Activated CD8-positive, alpha-beta T cell treated with anti-CD3 and anti-CD28 coated beads for 36 hours (primary cell): ENCODE measurements at regions not wholly inside any gene's neighbourhood (a gene's known extent, or its start where the extent isn't known, plus 50 kb on each side); places are given as distances from the start of the nearest gene placed in this dataset.

Experiments
- ATAC-seq: fragments of 200-7000 bp; cut with Tn5 transposase; one replicate; pipeline ENCODE4 v1.10.0; 2021; ENCODE audit warnings: mild to moderate bottlenecking, moderate library complexity
- CTCF ChIA-PET: fragments of 350-600 bp; sonication (Branson Sonifier 250); formaldehyde crosslinking; loops from one replicate; lab custom pipeline; 2021; ENCODE audit warnings: antibody characterized with exemption; lab: Charles Lee
- POLR2A ChIA-PET: fragments of 350-600 bp; sonication (Branson Sonifier 250); formaldehyde crosslinking; loops from one replicate; lab custom pipeline; 2021; ENCODE audit warnings: antibody characterized with exemption; lab: Charles Lee
- DNase-seq: peaks from one replicate; pipeline ENCODE4 v3.0.0-alpha.2; 2020
- H3K27ac Mint-ChIP-seq: one replicate; pipeline ENCODE4 v1.8.0; 2021; ENCODE audit warnings: mild to moderate bottlenecking, mixed read lengths
- H3K27me3 Mint-ChIP-seq: one replicate; pipeline ENCODE4 v1.8.0; 2021; ENCODE audit warnings: mixed read lengths
- H3K36me3 Mint-ChIP-seq: one replicate; pipeline ENCODE4 v1.8.0; 2021; ENCODE audit warnings: low read depth, mixed read lengths
- H3K4me1 Mint-ChIP-seq: one replicate; pipeline ENCODE4 v1.8.0; 2021; ENCODE audit warnings: low read depth, mixed read lengths
- H3K4me3 Mint-ChIP-seq: one replicate; pipeline ENCODE4 v1.8.0; 2021; ENCODE audit warnings: mild to moderate bottlenecking, moderate library complexity, mixed read lengths
- H3K9me3 Mint-ChIP-seq: one replicate; pipeline ENCODE4 v1.8.0; 2021; ENCODE audit warnings: mixed read lengths
- intact Hi-C: fragments of 100-400 bp; cut with micrococcal nuclease; formaldehyde crosslinking; loops from one replicate; pipeline ENCODE4 v1.10.0; 2022
- TF ChIP-seq, protein P1 (sequence below): fragments of 200-600 bp; IDR thresholded peaks from one replicate; pipeline ENCODE4 v1.8.0; 2022; ENCODE audit warnings: antibody characterized with exemption, mild to moderate bottlenecking

DNA sequence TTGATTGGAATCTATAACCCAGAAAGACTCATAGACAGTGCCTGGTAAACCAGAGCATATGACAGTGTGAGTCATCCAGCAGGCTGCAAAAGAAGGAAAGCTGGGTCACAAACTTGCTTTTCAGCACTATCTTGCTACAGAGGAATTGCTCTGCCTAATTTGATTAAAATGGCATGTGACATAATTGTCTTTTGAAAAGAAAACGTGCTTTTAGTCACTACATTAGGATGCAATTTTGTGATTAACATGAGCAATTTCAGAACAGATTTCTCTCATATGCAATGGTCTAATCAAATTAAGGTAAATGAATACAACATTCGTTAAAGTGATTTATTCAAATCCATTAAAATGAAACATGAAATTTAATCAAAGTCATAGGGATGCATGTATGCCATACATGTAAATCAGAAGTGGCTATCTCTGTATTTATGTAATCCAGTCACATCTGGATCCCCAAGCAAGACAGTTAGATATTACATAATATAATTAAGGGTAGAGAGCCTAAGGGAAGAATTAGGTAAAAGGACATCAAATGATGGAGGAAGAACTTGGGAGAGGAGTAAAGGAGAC is 400.0 kb upstream of the HTR1E start:
- intact Hi-C loops, result no loop called here
- ATAC-seq (no peak), DNase-seq (no peak)
- no peak overlapping the region for H3K27ac Mint-ChIP-seq
- no peaks in the 10 kb centered on the region for H3K4me1 Mint-ChIP-seq
- ChIA-PET POLR2A (no interaction called here), CTCF (no interaction called here)
- TF ChIP-seq, protein P1, sequence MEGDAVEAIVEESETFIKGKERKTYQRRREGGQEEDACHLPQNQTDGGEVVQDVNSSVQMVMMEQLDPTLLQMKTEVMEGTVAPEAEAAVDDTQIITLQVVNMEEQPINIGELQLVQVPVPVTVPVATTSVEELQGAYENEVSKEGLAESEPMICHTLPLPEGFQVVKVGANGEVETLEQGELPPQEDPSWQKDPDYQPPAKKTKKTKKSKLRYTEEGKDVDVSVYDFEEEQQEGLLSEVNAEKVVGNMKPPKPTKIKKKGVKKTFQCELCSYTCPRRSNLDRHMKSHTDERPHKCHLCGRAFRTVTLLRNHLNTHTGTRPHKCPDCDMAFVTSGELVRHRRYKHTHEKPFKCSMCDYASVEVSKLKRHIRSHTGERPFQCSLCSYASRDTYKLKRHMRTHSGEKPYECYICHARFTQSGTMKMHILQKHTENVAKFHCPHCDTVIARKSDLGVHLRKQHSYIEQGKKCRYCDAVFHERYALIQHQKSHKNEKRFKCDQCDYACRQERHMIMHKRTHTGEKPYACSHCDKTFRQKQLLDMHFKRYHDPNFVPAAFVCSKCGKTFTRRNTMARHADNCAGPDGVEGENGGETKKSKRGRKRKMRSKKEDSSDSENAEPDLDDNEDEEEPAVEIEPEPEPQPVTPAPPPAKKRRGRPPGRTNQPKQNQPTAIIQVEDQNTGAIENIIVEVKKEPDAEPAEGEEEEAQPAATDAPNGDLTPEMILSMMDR, result no peak
- no peak overlapping the region for H3K4me3 Mint-ChIP-seq
- no peaks in the 10 kb centered on the region for H3K27me3 Mint-ChIP-seq
- H3K36me3 Mint-ChIP-seq, result no peaks in the 10 kb centered on the region
- H3K9me3 Mint-ChIP-seq, result no peaks in the 10 kb centered on the region

DNA sequence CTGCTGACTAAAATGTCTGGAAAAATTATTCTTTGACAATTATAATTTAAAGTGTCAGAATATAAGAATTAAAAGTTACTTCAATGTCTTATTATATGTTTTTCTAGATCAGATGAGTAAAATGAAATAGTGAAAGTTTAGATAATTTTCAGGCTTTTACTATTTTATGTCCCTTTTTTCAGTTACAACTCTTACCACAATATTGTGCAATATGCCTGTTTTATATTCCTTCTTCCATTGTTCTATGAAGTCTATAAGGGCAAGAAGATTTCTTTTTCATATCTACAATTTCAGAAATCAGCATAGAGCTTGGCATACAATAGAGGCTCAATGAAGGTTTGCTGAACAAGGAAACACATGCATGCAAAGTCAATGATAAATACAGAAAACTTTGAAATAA is 401.2 kb upstream of the HTR1E start:
- ATAC-seq (no peak), DNase-seq (no peak)
- Mint-ChIP-seq H3K36me3 (no peaks in the 10 kb centered on the region), H3K9me3 (no peaks in the 10 kb centered on the region), H3K4me3 (no peak overlapping the region), H3K27me3 (no peaks in the 10 kb centered on the region), H3K27ac (no peak overlapping the region), H3K4me1 (no peaks in the 10 kb centered on the region)
- ChIA-PET CTCF (no interaction called here), POLR2A (no interaction called here)
- TF ChIP-seq, protein P1, result no peak
- intact Hi-C loops, result no loop called here

DNA sequence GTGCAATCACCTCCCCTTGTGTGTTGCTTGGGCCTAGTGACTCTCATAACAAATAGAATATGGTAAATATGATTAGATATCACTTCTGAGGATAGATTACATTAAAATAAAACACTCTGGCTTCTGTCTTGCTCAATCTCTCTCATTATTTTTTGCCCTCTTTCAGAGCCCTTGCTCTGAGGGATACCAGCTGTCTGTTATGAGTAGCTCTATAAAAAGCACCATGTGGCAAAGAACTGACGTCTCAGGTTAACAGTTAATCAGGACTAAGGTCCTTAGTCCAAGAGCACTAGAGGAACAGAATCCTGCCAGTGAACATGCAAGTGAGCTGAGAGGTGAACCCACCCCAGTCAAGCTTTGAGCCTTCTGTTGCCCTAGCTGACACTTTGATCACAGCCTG is 402.2 kb upstream of the HTR1E start:
- POLR2A ChIA-PET, result no interaction called here
- TF ChIP-seq, protein P1, result no peak
- no peak overlapping the region for H3K27ac Mint-ChIP-seq
- ATAC-seq (no peak), DNase-seq (no peak)
- intact Hi-C loops, result no loop called here
- H3K4me1 Mint-ChIP-seq, result no peaks in the 10 kb centered on the region
- H3K27me3 Mint-ChIP-seq, result no peaks in the 10 kb centered on the region
- CTCF ChIA-PET, result no interaction called here
- H3K9me3 Mint-ChIP-seq, result no peaks in the 10 kb centered on the region
- H3K4me3 Mint-ChIP-seq, result no peak overlapping the region
- H3K36me3 Mint-ChIP-seq, result no peaks in the 10 kb centered on the region

DNA sequence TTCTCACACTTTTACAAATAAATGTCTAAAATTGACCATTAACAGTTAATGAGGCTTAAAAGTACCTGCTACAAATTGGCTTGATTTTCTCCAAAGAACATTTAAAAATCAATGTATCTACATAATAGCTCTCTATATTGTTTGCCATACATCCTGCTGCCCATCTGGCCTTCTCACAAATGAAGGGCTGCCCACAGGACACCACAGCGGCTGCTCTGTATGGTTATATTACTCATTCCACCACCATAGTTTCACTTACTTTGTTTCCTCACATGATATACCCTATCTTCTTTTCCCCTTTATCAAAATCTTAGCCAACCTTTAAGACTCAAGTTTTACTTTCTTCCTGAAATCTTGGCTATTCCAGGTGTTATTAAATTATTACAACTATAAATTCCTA is 407.7 kb upstream of the HTR1E start:
- no peak for DNase-seq
- H3K27me3 Mint-ChIP-seq, result no peaks in the 10 kb centered on the region
- CTCF ChIA-PET, result no interaction called here
- H3K36me3 Mint-ChIP-seq, result no peaks in the 10 kb centered on the region
- intact Hi-C loops, result no loop called here
- no peak overlapping the region for H3K4me3 Mint-ChIP-seq
- ATAC-seq, result no peak
- TF ChIP-seq, protein P1, result no peak
- peaks cover 13% of the 10 kb centered on the region for H3K9me3 Mint-ChIP-seq
- POLR2A ChIA-PET, result no interaction called here
- H3K27ac Mint-ChIP-seq, result no peak overlapping the region
- H3K4me1 Mint-ChIP-seq, result no peaks in the 10 kb centered on the region

DNA sequence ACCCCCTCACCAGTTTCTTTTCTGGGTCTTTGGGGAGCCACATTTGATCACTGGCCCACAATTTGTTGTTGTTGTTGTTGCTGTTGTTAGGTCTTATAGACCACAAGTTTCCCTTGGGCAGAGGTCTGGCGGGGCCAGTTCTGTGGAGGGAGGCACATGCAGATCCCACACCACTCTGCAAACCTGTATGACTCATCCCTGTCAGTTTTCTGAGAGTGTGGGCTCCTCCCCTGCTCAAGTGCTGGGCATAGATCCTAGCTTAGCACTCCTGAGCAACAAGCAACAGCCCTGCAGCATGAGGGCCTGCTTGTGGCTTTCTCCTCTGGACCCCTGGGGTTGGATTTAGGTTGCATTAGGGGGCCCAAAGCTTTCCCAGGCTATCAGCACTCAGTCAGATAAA is 411.1 kb upstream of the HTR1E start:
- H3K36me3 Mint-ChIP-seq, result no peaks in the 10 kb centered on the region
- no peak overlapping the region for H3K4me3 Mint-ChIP-seq
- intact Hi-C loops, result no loop called here
- CTCF ChIA-PET, result no interaction called here
- no peak overlapping the region for H3K27ac Mint-ChIP-seq
- peaks cover 15% of the 10 kb centered on the region for H3K9me3 Mint-ChIP-seq
- DNase-seq (no peak), ATAC-seq (no peak)
- no peaks in the 10 kb centered on the region for H3K4me1 Mint-ChIP-seq
- TF ChIP-seq, protein P1, result no peak
- no peaks in the 10 kb centered on the region for H3K27me3 Mint-ChIP-seq
- POLR2A ChIA-PET, result no interaction called here
